ENCODE measurements at regions not wholly inside any gene's neighbourhood (a gene's known extent, or its start where the extent isn't known, plus 50 kb on each side); places are given as distances from the start of the nearest gene placed in this dataset.

GRCh38 chr3:473033-473800 is 276.7 kb downstream of the CHL1 start:
- TF ChIP-seq, protein P1, sequence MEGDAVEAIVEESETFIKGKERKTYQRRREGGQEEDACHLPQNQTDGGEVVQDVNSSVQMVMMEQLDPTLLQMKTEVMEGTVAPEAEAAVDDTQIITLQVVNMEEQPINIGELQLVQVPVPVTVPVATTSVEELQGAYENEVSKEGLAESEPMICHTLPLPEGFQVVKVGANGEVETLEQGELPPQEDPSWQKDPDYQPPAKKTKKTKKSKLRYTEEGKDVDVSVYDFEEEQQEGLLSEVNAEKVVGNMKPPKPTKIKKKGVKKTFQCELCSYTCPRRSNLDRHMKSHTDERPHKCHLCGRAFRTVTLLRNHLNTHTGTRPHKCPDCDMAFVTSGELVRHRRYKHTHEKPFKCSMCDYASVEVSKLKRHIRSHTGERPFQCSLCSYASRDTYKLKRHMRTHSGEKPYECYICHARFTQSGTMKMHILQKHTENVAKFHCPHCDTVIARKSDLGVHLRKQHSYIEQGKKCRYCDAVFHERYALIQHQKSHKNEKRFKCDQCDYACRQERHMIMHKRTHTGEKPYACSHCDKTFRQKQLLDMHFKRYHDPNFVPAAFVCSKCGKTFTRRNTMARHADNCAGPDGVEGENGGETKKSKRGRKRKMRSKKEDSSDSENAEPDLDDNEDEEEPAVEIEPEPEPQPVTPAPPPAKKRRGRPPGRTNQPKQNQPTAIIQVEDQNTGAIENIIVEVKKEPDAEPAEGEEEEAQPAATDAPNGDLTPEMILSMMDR (IDR thresholded peaks at IDR 0.05; ENCODE audit: low read depth, low read length, missing control alignments) = no peak
- no peak for DNase-seq (ENCODE audit: low read depth)
- H3K4me3 ChIP-seq (ENCODE audit: low read depth, low read length) = no peak overlapping the region

- TF ChIP-seq, protein P1 (IDR thresholded peaks at IDR 0.05; ENCODE audit: low read depth, low read length, missing control alignments) = no peak
- no peak overlapping the region for H3K4me3 ChIP-seq (ENCODE audit: low read depth, low read length)
- DNase-seq (ENCODE audit: low read depth) = no peak
Measured at GRCh38 chr3:474828-475227, 278.3 kb downstream of the CHL1 start.

DNA sequence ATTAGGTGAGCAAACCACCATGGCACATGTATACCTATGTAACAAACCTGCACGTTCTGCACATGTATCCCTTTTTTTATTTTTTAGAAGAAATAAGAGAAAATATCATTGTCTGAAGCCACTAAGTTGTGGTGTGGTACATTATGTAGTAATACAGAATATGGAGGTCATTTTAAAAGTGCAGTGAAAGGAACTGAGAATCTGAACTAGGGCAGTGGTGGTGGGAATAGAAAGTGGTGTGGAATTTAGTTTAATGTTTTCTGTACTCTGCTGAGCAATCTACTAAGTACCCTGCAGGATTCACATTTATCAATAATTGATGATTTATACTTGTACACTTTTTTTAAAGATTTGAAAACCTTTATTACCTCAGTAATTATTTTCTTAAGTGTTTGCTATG is 283.5 kb downstream of the CHL1 start:
- no peak for DNase-seq (ENCODE audit: low read depth)
- H3K4me3 ChIP-seq (ENCODE audit: low read depth, low read length) = no peak overlapping the region
- TF ChIP-seq, protein P1 (IDR thresholded peaks at IDR 0.05; ENCODE audit: low read depth, low read length, missing control alignments) = no peak

DNA sequence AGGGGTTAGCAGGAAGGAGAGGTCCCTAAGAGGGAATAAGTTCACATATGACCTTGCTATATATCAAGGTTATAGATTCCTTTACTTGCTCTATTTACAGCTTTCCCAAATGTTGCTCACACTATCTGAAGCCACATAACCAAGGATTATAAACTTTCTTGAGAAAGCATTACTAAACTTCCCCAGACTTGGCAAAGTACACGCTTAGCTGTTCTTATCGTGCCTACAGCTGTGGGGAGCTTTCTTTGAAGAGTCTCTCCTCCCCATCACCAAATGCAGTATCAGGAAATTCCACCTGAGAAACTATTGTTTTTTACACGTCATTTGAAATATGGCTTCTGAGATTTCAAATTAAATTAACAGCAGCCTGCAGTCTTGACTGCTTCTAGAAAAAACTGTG is 284.5 kb downstream of the CHL1 start:
- H3K4me3 ChIP-seq (ENCODE audit: low read depth, low read length) = no peak overlapping the region
- DNase-seq (ENCODE audit: low read depth) = no peak
- TF ChIP-seq, protein P1 (IDR thresholded peaks at IDR 0.05; ENCODE audit: low read depth, low read length, missing control alignments) = no peak

DNA sequence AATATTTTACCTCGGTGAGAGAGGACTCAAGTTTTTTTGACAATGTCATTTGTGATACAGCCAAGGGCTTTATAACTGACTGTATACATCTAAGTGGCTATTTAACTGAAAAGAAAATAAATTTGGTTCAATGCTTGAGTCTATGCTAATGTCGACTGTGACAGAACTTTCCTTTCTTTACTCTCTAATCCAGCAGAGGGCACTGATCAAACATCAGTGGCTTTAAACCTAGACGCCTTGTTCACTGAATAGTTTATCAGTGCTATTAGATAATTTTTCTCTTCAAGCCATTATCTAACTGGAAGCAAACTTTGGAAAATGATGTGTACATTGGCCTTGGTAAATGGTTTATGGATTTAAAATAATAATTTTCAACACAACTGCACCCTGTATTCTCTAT is 285.1 kb downstream of the CHL1 start:
- TF ChIP-seq, protein P1 (IDR thresholded peaks at IDR 0.05; ENCODE audit: low read depth, low read length, missing control alignments) = peak; percentile 40
- no peak for DNase-seq (ENCODE audit: low read depth)
- no peak overlapping the region for H3K4me3 ChIP-seq (ENCODE audit: low read depth, low read length)

DNA sequence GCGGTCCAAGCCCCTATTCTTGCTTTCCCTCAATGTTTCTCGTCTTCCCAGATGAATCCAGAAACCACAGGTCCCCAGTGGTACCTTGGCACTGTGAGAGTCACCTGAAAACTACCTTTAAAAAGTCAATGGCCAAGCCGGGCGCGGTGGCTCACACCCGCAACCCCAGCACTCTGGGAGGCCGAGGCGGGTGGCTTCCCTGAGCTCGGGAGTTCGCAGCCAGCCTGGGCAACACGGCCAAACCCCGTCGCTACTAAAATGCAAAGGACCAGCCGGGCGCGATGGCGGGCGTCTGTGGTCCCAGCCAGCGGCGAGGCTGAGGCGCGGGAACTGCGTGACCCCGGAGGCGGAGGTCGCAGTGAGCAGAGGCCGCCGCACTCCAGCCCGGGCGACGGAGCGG is 285.9 kb downstream of the CHL1 start:
- no peak for DNase-seq (ENCODE audit: low read depth)
- TF ChIP-seq, protein P1 (IDR thresholded peaks at IDR 0.05; ENCODE audit: low read depth, low read length, missing control alignments) = no peak
- H3K4me3 ChIP-seq (ENCODE audit: low read depth, low read length) = no peak overlapping the region

GRCh38 chr3:484341-484740 is 287.8 kb downstream of the CHL1 start:
- no peak overlapping the region for H3K4me3 ChIP-seq (ENCODE audit: low read depth, low read length)
- TF ChIP-seq, protein P1 (IDR thresholded peaks at IDR 0.05; ENCODE audit: low read depth, low read length, missing control alignments) = no peak
- no peak for DNase-seq (ENCODE audit: low read depth)

All from GM12864 (cell line).